H9 (cell line): ENCODE measurements at regions not wholly inside any gene's neighbourhood (a gene's known extent, or its start where the extent isn't known, plus 50 kb on each side); places are given as distances from the start of the nearest gene placed in this dataset.

ENCODE experiments used
- DNase-seq: peaks from one replicate; pipeline ENCODE4 v3.0.0-alpha.2; 2017
- H2AFZ ChIP-seq: one replicate; pipeline ENCODE4 v1.6.1; 2013; ENCODE audit warnings: mild to moderate bottlenecking, low read length, control low read depth, moderate library complexity
- H2AK5ac ChIP-seq: 2 replicates; pipeline ENCODE4 v1.6.1; 2013; ENCODE audit warnings: low read length, control low read depth, mixed read lengths; ENCODE audit not compliant: insufficient read length
- H2BK120ac ChIP-seq: one replicate; pipeline ENCODE4 v1.6.1; 2013; ENCODE audit warnings: low read depth, mild to moderate bottlenecking, low read length, control low read depth, inconsistent platforms; ENCODE audit not compliant: poor library complexity, severe bottlenecking
- H2BK12ac ChIP-seq: 2 replicates; pipeline ENCODE4 v1.6.1; 2013; ENCODE audit warnings: low read length, control low read depth, mixed read lengths, low read depth; ENCODE audit not compliant: insufficient read length
- H2BK15ac ChIP-seq: 2 replicates; pipeline ENCODE4 v1.6.1; 2013; ENCODE audit warnings: low read depth, low read length, control low read depth
- H2BK20ac ChIP-seq: one replicate; pipeline ENCODE4 v1.6.1; 2013; ENCODE audit warnings: low read depth, mild to moderate bottlenecking, low read length, control low read depth, inconsistent platforms; ENCODE audit not compliant: poor library complexity, severe bottlenecking
- H2BK5ac ChIP-seq: 2 replicates; pipeline ENCODE4 v1.6.1; 2013; ENCODE audit warnings: low read length, control low read depth, mixed read lengths; ENCODE audit not compliant: insufficient read length
- H3K14ac ChIP-seq: 2 replicates; pipeline ENCODE4 v1.6.1; 2013; ENCODE audit warnings: low read length, control low read depth; ENCODE audit not compliant: insufficient read depth
- H3K18ac ChIP-seq: 2 replicates; pipeline ENCODE4 v1.6.1; 2013; ENCODE audit warnings: low read depth, mild to moderate bottlenecking, mixed read lengths, low read length, control low read depth; ENCODE audit not compliant: insufficient read length
- H3K23ac ChIP-seq: 2 replicates; pipeline ENCODE4 v1.6.1; 2013; ENCODE audit warnings: low read length, control low read depth, mixed read lengths, low read depth; ENCODE audit not compliant: insufficient read length
- H3K23me2 ChIP-seq: 2 replicates; pipeline ENCODE4 v1.6.1; 2013; ENCODE audit warnings: low read depth, mild to moderate bottlenecking, mixed read lengths, low read length, control low read depth; ENCODE audit not compliant: insufficient read length, poor library complexity, severe bottlenecking
- H3K27ac ChIP-seq: 2 replicates; pipeline ENCODE4 v1.5.1; 2013; ENCODE audit warnings: low read length, control low read depth, mixed read lengths, low read depth; ENCODE audit not compliant: insufficient read length
- H3K27me3 ChIP-seq: 2 replicates; pipeline ENCODE4 v1.6.1; 2013; ENCODE audit warnings: low read length, control low read depth, inconsistent platforms; ENCODE audit not compliant: insufficient read depth
- H3K4ac ChIP-seq: 2 replicates; pipeline ENCODE4 v1.6.1; 2013; ENCODE audit warnings: low read depth, mild to moderate bottlenecking, control low read depth, inconsistent platforms, low read length, moderate library complexity
- H3K4me1 ChIP-seq: 2 replicates; pipeline ENCODE4 v1.6.1; 2013; ENCODE audit warnings: low read length, control low read depth, inconsistent platforms; ENCODE audit not compliant: insufficient read depth
- H3K4me2 ChIP-seq: 2 replicates; pipeline ENCODE4 v1.6.1; 2013; ENCODE audit warnings: low read length, control low read depth, mixed read lengths; ENCODE audit not compliant: insufficient read length, insufficient read depth
- H3K56ac ChIP-seq: 2 replicates; pipeline ENCODE4 v1.6.1; 2013; ENCODE audit warnings: low read depth, mild to moderate bottlenecking, mixed read lengths, low read length, control low read depth; ENCODE audit not compliant: insufficient read length
- H3K79me1 ChIP-seq: 2 replicates; pipeline ENCODE4 v1.6.1; 2013; ENCODE audit warnings: low read depth, mild to moderate bottlenecking, moderate library complexity, low read length, control low read depth, inconsistent platforms; ENCODE audit not compliant: insufficient read depth, poor library complexity, severe bottlenecking
- H3K79me2 ChIP-seq: 2 replicates; pipeline ENCODE4 v1.6.1; 2013; ENCODE audit warnings: low read length, control low read depth, inconsistent platforms; ENCODE audit not compliant: insufficient read depth
- H3K9ac ChIP-seq: 2 replicates; pipeline ENCODE4 v1.6.1; 2013; ENCODE audit warnings: low read length, control low read depth, mixed read lengths; ENCODE audit not compliant: insufficient read length; ENCODE audit errors: extremely low read depth
- H3K9me3 ChIP-seq: one replicate; pipeline ENCODE4 v1.6.1; 2013; ENCODE audit warnings: low read depth, low read length, inconsistent platforms; ENCODE audit not compliant: control insufficient read depth
- H3T11ph ChIP-seq: one replicate; pipeline ENCODE4 v1.6.1; 2013; ENCODE audit warnings: mild to moderate bottlenecking, low read length, control low read depth, inconsistent platforms
- H4K20me1 ChIP-seq: one replicate; pipeline ENCODE4 v1.6.1; 2013; ENCODE audit not compliant: control insufficient read depth, insufficient read length, insufficient read depth
- H4K5ac ChIP-seq: 2 replicates; pipeline ENCODE4 v1.6.1; 2013; ENCODE audit warnings: low read depth, mild to moderate bottlenecking, mixed read lengths, low read length, control low read depth; ENCODE audit not compliant: insufficient read length
- H4K8ac ChIP-seq: replicated peaks from 2 replicates; pipeline ENCODE4 v1.6.1; 2013; ENCODE audit warnings: low read length, control low read depth, mixed read lengths, low read depth; ENCODE audit not compliant: insufficient read length
- H4K91ac ChIP-seq: 2 replicates; pipeline ENCODE4 v1.6.1; 2013; ENCODE audit warnings: low read depth, mild to moderate bottlenecking, moderate library complexity, mixed read lengths, low read length, control low read depth; ENCODE audit not compliant: insufficient read length
- H3K27ac Mint-ChIP-seq, 3 experiments: 2 replicates in 2 of 3; 3 replicates in 1 of 3; pipeline ENCODE4 v1.8.0; 2020 to 2021; ENCODE audit warnings: mixed read lengths in 3 of 3, mild to moderate bottlenecking in 1 of 3, moderate library complexity in 1 of 3
- H3K27me3 Mint-ChIP-seq: 2 replicates; pipeline ENCODE4 v1.8.0; 2021; ENCODE audit warnings: low read depth, mild to moderate bottlenecking, moderate library complexity, mixed read lengths
- H3K36me3 Mint-ChIP-seq, 3 experiments: 2 replicates in 2 of 3; 3 replicates in 1 of 3; pipeline ENCODE4 v1.8.0; 2020 to 2021; ENCODE audit warnings: low read depth in 3 of 3, mixed read lengths in 3 of 3; ENCODE audit not compliant: insufficient read depth in 1 of 3
- H3K4me1 Mint-ChIP-seq, 2 experiments: 2 replicates each; pipeline ENCODE4 v1.8.0; 2020; ENCODE audit warnings: mixed read lengths in 2 of 2
- H3K4me3 Mint-ChIP-seq, 2 experiments: 2 replicates in 1 of 2; 3 replicates in 1 of 2; pipeline ENCODE4 v1.8.0; 2020 to 2021; ENCODE audit warnings: mild to moderate bottlenecking in 2 of 2, mixed read lengths in 2 of 2, moderate library complexity in 1 of 2
- H3K9me3 Mint-ChIP-seq, 2 experiments: 2 replicates in 1 of 2; 3 replicates in 1 of 2; pipeline ENCODE4 v1.8.0; 2020; ENCODE audit warnings: mild to moderate bottlenecking in 2 of 2, mixed read lengths in 2 of 2, moderate library complexity in 1 of 2
- WGBS: extraction: QIAGEN DNeasy Blood & Tissue Kit; methylation state at CpG from one replicate; pipeline ENCODE4 v1.1.7; 2013; ENCODE audit warnings: missing lambda C conversion rate, low lambda C conversion rate, mixed read lengths; ENCODE audit not compliant: insufficient read length; ENCODE audit errors: extremely low coverage; 5-methylcytosine and 5-hydroxymethylcytosine counted together
- TF ChIP-seq, protein P1 (sequence below): fragments of 200-600 bp; sonication (generic); conservative IDR thresholded peaks from 3 replicates; pipeline ENCODE4 v1.8.0; 2021; ENCODE audit warnings: antibody characterized with exemption, mild to moderate bottlenecking

DNA sequence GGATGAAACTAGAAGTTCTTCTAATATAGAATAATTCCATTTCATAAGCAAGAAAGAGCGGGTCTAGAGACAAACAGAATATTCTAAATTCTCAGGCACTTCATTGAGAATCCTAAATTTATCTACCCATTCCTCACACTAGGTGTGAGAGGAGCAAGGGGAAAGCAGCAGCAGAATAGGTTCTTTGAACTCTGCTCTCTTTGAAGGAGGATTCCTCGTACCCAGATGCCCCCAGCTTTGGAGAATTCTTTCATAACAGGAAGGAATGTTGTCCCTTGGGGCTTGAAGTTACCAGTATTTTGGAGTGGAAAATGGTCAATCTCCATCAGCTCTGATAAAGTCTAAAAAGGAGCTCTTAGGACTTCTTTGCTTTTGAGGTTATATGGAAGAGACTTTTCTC, 59.7 kb upstream of the RASGEF1B start:
- Histone ChIP-seq H4K20me1 (no peaks in the 10 kb centered on the region), H3K18ac (no peak overlapping the region), H4K8ac (no peak overlapping the region), H4K5ac (no peak overlapping the region), H2BK15ac (no peak overlapping the region), H3K27me3 (no peaks in the 10 kb centered on the region), H3T11ph (no peak overlapping the region), H2AFZ (no peak overlapping the region), H3K9me3 (no peaks in the 10 kb centered on the region), H2BK12ac (no peak overlapping the region), H3K79me1 (no peaks in the 10 kb centered on the region), H3K4me1 (no peaks in the 10 kb centered on the region), H3K4me2 (no peak overlapping the region), H2BK5ac (no peak overlapping the region), H3K4ac (no peak overlapping the region), H4K91ac (no peak overlapping the region), H3K79me2 (no peaks in the 10 kb centered on the region), H2BK120ac (no peak overlapping the region), H2AK5ac (no peak overlapping the region), H3K23ac (no peak overlapping the region), H3K14ac (no peak overlapping the region), H3K9ac (no peak overlapping the region), H3K27ac (no peak overlapping the region), H3K23me2 (no peaks in the 10 kb centered on the region), H2BK20ac (no peak overlapping the region), H3K56ac (no peak overlapping the region)
- DNase-seq: no peak
- no peaks in the 10 kb centered on the region for H3K36me3 Mint-ChIP-seq
- no peak overlapping the region for H3K4me3 Mint-ChIP-seq
- H3K4me1 Mint-ChIP-seq: peaks cover 0 to 3% of the 10 kb centered on the region in 2 experiments; a peak in 1 of 4 replicates
- H3K27me3 Mint-ChIP-seq: peaks cover 2% of the 10 kb centered on the region
- TF ChIP-seq, protein P1, sequence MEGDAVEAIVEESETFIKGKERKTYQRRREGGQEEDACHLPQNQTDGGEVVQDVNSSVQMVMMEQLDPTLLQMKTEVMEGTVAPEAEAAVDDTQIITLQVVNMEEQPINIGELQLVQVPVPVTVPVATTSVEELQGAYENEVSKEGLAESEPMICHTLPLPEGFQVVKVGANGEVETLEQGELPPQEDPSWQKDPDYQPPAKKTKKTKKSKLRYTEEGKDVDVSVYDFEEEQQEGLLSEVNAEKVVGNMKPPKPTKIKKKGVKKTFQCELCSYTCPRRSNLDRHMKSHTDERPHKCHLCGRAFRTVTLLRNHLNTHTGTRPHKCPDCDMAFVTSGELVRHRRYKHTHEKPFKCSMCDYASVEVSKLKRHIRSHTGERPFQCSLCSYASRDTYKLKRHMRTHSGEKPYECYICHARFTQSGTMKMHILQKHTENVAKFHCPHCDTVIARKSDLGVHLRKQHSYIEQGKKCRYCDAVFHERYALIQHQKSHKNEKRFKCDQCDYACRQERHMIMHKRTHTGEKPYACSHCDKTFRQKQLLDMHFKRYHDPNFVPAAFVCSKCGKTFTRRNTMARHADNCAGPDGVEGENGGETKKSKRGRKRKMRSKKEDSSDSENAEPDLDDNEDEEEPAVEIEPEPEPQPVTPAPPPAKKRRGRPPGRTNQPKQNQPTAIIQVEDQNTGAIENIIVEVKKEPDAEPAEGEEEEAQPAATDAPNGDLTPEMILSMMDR: no peak
- H3K27ac Mint-ChIP-seq: no peak overlapping the region
- no CpG with 5 or more reads among the region's 2 CpGs for WGBS
- no peaks in the 10 kb centered on the region for H3K9me3 Mint-ChIP-seq
